GM12864 (cell line): ENCODE measurements at regions not wholly inside any gene's neighbourhood (a gene's known extent, or its start where the extent isn't known, plus 50 kb on each side); places are given as distances from the start of the nearest gene placed in this dataset.

ENCODE experiments used
- DNase-seq: peaks from one replicate; pipeline ENCODE4 v3.0.0-alpha.2; 2011; ENCODE audit warnings: low read depth
- H3K4me3 ChIP-seq: 2 replicates; pipeline ENCODE4 v1.5.1; 2011; ENCODE audit warnings: mild to moderate bottlenecking, low read depth, low read length, control low read depth
- CTCF ChIP-seq: IDR thresholded peaks from 2 replicates; pipeline ENCODE4 v1.5.1; 2011; ENCODE audit warnings: low read depth, mild to moderate bottlenecking, moderate library complexity, low read length, control low read depth, inconsistent platforms; ENCODE audit errors: missing control alignments

DNA sequence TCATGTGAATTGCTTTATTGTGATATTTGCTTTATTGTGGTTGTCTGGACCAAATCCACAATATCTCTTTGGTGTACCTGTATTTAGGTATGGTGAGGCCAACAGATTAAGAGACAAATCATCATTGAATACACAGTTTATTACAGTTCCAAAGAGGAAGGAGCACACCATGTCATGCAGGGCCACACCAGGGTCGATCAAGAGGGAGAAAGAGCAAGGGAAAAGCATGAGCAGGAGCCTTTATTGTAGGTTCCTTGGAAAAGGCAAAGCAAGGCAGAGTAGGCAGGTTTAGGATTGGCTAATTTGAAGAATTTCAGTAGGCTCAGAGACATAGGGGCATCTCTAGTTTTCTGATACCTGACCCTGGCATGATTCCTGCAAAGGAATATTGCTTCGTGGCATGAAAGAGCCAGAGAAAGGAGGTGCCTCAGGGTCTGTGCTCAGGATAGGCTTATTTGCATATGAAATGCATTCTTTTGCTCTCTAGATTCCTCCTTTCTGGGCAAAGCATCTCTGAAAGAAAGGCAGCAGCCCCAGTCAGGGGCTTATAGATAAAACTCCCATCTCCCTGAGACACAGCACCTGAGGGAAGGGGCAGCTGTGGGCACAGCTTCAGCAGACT lies 214.2 kb upstream of the ERBB4 start:
- no peak for TF ChIP-seq CTCF
- no peak overlapping the region for H3K4me3 ChIP-seq
- no peak for DNase-seq

DNA sequence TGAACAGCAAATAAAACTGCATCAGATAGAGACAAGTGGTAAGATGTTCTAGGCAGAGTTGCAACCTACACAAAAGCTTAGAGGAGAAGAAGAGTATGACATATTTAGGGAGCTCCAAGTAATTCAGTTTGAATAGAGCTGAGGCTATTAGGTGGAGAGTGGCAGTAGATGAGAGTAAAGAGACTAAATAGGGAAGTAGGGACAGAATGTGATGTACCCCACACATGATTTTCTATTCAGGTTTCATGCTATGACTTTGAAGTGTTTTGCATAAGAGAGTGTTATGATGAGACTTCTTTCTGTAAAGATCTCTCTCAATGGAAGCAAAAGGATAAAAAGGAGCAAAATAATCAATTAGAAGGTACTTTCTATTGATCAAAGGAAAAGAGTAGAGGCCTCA lies 206.8 kb upstream of the ERBB4 start:
- no peak for TF ChIP-seq CTCF
- no peak overlapping the region for H3K4me3 ChIP-seq
- no peak for DNase-seq

- no peak for DNase-seq
- no peak for TF ChIP-seq CTCF
- no peak overlapping the region for H3K4me3 ChIP-seq
These were observed 199.0 kb upstream of the ERBB4 start for GRCh38 chr2:212737392-212738172.

DNA sequence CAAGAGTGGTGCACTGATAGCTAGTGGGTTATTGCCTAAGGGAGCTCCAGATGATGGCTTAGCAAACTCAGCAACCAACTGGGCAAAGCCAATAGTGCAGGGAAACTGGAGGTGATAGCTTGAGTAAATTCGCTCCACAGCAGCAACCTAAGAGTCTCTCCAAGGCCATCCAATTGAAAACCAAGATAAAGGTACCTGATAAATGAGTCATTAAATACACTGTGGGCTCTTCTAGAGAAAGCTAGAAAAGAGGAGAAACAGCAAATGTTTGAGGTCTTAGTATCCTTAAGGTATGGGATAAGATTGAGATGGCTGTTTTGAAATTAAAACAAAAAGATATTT lies 197.8 kb upstream of the ERBB4 start:
- no peak for DNase-seq
- no peak for TF ChIP-seq CTCF
- no peak overlapping the region for H3K4me3 ChIP-seq

GRCh38 chr2:212733273-212733672 lies 194.7 kb upstream of the ERBB4 start:
- no peak for DNase-seq
- no peak for TF ChIP-seq CTCF
- no peak overlapping the region for H3K4me3 ChIP-seq

DNA sequence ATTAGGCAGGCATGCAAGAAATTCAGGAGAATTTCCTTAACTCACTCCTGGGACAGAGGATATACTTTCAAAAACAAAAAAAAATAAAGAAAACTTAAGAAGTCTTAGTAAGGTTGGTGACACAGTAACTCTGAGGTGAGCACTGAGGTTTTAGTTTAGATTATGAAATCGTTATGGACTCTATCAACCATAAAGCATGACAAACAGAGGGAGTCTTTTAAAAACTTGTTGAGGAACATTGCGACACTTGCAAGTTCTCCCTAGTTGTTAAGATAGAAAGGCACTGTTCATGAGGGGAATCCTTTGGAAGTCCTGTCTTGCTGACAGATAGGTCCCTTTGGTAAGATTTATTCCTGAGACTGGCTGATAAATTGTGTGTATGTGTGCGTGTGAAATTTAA lies 194.3 kb upstream of the ERBB4 start:
- no peak for DNase-seq
- TF ChIP-seq CTCF = no peak
- no peak overlapping the region for H3K4me3 ChIP-seq

DNA sequence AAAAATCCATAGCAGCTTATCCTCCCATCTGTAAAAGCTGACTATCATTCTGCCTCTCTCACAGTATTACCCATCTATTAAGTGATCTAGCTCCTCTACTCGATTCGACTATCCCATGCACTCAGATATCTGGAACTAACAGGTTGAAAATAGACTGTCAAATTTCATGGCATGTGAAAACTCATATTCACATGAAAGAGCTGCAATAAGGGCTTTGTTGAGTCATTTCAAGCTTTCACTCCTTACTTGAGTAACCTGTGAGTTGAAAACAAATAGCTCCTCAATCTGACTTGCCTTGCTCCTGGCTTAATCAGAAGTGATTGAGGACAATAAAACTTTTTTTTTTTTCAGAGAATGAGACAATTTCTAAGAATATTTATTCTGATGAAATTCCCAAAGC lies 192.4 kb upstream of the ERBB4 start:
- no peak overlapping the region for H3K4me3 ChIP-seq
- peak; percentile 53 for DNase-seq
- no peak for TF ChIP-seq CTCF
